HCT116 (cell line): ENCODE measurements at regions not wholly inside any gene's neighbourhood (a gene's known extent, or its start where the extent isn't known, plus 50 kb on each side); places are given as distances from the start of the nearest gene placed in this dataset.

Experiments
- CTCF ChIP-seq, 3 experiments: fragments of 200-600 bp in 1 of 3; sonication (generic) in 1 of 3; IDR thresholded peaks in 2 of 3; conservative IDR thresholded peaks in 1 of 3; 2 replicates each; pipeline ENCODE4 v1.5.1; 2012 to 2017; ENCODE audit warnings: low read depth in 2 of 3, low read length in 2 of 3, antibody characterized with exemption in 1 of 3, borderline replicate concordance in 1 of 3, control low read depth in 1 of 3, mild to moderate bottlenecking in 1 of 3, mixed read lengths in 1 of 3, mixed run types in 1 of 3, moderate library complexity in 1 of 3; ENCODE audit not compliant: insufficient read depth in 1 of 3
- EZH2phosphoT487 ChIP-seq: fragments of 200-600 bp; IDR thresholded peaks from 2 replicates; pipeline ENCODE4 v1.6.1; 2018; ENCODE audit warnings: antibody characterized with exemption, borderline replicate concordance
- POLR2A ChIP-seq: IDR thresholded peaks from 2 replicates; pipeline ENCODE4 v1.7.0; 2011; ENCODE audit warnings: borderline replicate concordance; ENCODE audit not compliant: insufficient read depth, insufficient read length; ENCODE audit errors: extremely low read depth
- REST ChIP-seq: IDR thresholded peaks from 2 replicates; pipeline ENCODE4 v1.6.1; 2012; ENCODE audit warnings: low read depth
- TCF7L2 ChIP-seq: IDR thresholded peaks from 2 replicates; pipeline ENCODE4 v1.7.0; 2011; ENCODE audit warnings: borderline replicate concordance, inconsistent platforms; ENCODE audit not compliant: insufficient read depth, insufficient read length; ENCODE audit errors: extremely low read depth

DNA sequence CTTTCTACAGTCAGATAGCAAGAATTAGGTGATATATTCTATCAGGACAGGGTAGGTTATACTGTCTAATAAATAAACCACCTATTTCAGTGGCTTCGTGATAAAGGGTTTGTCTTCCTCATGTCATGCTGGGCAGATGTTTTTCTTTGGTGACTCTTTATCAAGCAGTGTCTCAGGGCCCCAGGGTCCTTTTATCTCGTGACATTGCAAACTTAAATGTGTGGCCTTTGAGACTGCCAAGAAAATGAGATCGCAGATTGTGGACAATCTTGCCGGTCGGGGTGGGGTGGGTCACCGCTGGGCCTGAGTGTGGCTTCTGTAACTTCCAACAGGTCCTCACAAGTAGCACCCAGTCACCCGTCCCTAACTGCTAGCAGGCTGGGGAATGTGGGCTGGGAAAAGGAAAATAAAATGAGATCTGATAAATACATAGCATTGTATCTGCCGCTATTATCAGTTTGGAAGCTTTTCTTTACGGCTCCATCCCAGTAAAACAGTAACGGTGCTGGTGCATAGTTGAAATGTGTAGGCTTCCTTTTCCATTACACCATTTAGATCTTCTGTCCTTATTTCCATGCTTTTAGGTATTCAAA is 50.5 kb upstream of the BMP6 start:
- TF ChIP-seq POLR2A (no peak), REST (no peak), CTCF (IDR thresholded peaks at IDR 0.05 in 2 of 3, conservative IDR thresholded peaks at IDR 0.05 in 1 of 3; ENCODE audit: borderline replicate concordance in 1 of 3, insufficient read depth in 1 of 3, low read depth in 2 of 3, low read length in 2 of 3) (no peak), TCF7L2 (no peak), EZH2phosphoT487 (no peak)
